HEK293 (cell line): ENCODE measurements at regions not wholly inside any gene's neighbourhood (a gene's known extent, or its start where the extent isn't known, plus 50 kb on each side); places are given as distances from the start of the nearest gene placed in this dataset.

Experiments used
- CTCF ChIA-PET: fragments of 350-600 bp; formaldehyde crosslinking; extraction: SDS; loops from one replicate; lab custom pipeline; 2021; ENCODE audit warnings: antibody characterized with exemption; lab: Yijun Ruan, JAX
- POLR2A ChIA-PET: fragments of 300-600 bp; formaldehyde crosslinking; extraction: SDS; loops from one replicate; lab custom pipeline; 2020; ENCODE audit warnings: antibody characterized with exemption, inconsistent platforms; lab: Yijun Ruan, JAX
- H3K27ac ChIP-seq: fragments of 200-500 bp; sonication (Bioruptor generic); 2 replicates; pipeline ENCODE4 v1.5.1; 2014; ENCODE audit warnings: low read depth, low read length, control low read depth, inconsistent platforms; ENCODE audit errors: extremely low read depth
- H3K36me3 ChIP-seq, 2 experiments: fragments of 200-500 bp in 1 of 2; sonication (Bioruptor generic) in 1 of 2; 1 replicate in 1 of 2; 2 replicates in 1 of 2; pipeline ENCODE4 v1.5.1; 2014 to 2017; ENCODE audit warnings: inconsistent platforms in 2 of 2, low read length in 2 of 2; ENCODE audit not compliant: control insufficient read depth in 2 of 2, insufficient read depth in 1 of 2
- H3K4me1 ChIP-seq: fragments of 200-500 bp; sonication (Bioruptor generic); 2 replicates; pipeline ENCODE4 v1.5.1; 2014; ENCODE audit warnings: mild to moderate bottlenecking, low read length, inconsistent platforms; ENCODE audit not compliant: control insufficient read depth, insufficient read depth
- H3K4me3 ChIP-seq: 2 replicates; pipeline ENCODE4 v1.5.1; 2011; ENCODE audit warnings: low read depth, mild to moderate bottlenecking, control low read depth, low read length, moderate library complexity
- H3K9me3 ChIP-seq: fragments of 200-500 bp; sonication (Bioruptor generic); 2 replicates; pipeline ENCODE4 v1.5.1; 2014; ENCODE audit warnings: low read depth, low read length, inconsistent platforms; ENCODE audit not compliant: control insufficient read depth, insufficient read depth
- INSM2 ChIP-seq: fragments of 450-650 bp; formaldehyde crosslinking; IDR thresholded peaks from 2 replicates; pipeline ENCODE4 v1.5.1; 2016; ENCODE audit warnings: missing biosample characterization, missing genetic modification characterization
- PRDM10 ChIP-seq: fragments of 450-650 bp; formaldehyde crosslinking; IDR thresholded peaks from 2 replicates; pipeline ENCODE4 v1.5.1; 2016; ENCODE audit warnings: missing biosample characterization, missing genetic modification characterization
- WT1 ChIP-seq: fragments of 450-650 bp; formaldehyde crosslinking; IDR thresholded peaks from 2 replicates; pipeline ENCODE4 v1.5.1; 2016; ENCODE audit warnings: missing biosample characterization, missing genetic modification characterization
- ZBTB7A ChIP-seq: fragments of 450-650 bp; formaldehyde crosslinking; IDR thresholded peaks from 2 replicates; pipeline ENCODE4 v1.5.1; 2016; ENCODE audit warnings: low read depth, missing biosample characterization, missing genetic modification characterization
- ZFP69B ChIP-seq: fragments of 450-650 bp; formaldehyde crosslinking; IDR thresholded peaks from 2 replicates; pipeline ENCODE4 v1.5.1; 2016; ENCODE audit warnings: missing biosample characterization, missing genetic modification characterization
- ZNF175 ChIP-seq: fragments of 450-650 bp; formaldehyde crosslinking; IDR thresholded peaks from 2 replicates; pipeline ENCODE4 v1.5.1; 2016; ENCODE audit warnings: missing biosample characterization, missing genetic modification characterization
- ZNF223 ChIP-seq: fragments of 450-650 bp; formaldehyde crosslinking; IDR thresholded peaks from 2 replicates; pipeline ENCODE4 v1.5.1; 2016; ENCODE audit warnings: missing biosample characterization, missing genetic modification characterization
- ZNF26 ChIP-seq: fragments of 450-650 bp; formaldehyde crosslinking; IDR thresholded peaks from 2 replicates; pipeline ENCODE4 v1.5.1; 2016; ENCODE audit warnings: missing biosample characterization, missing genetic modification characterization
- ZNF266 ChIP-seq: fragments of 450-650 bp; formaldehyde crosslinking; IDR thresholded peaks from 2 replicates; pipeline ENCODE4 v1.5.1; 2016; ENCODE audit warnings: missing biosample characterization, missing genetic modification characterization, low read depth
- ZNF302 ChIP-seq: fragments of 450-650 bp; formaldehyde crosslinking; IDR thresholded peaks from 2 replicates; pipeline ENCODE4 v1.5.1; 2016; ENCODE audit warnings: missing biosample characterization, missing genetic modification characterization, low read depth
- ZNF350 ChIP-seq: fragments of 450-650 bp; formaldehyde crosslinking; IDR thresholded peaks from 2 replicates; pipeline ENCODE4 v1.5.0; 2017; ENCODE audit warnings: missing biosample characterization, mild to moderate bottlenecking, missing genetic modification characterization
- ZNF366 ChIP-seq: fragments of 450-650 bp; formaldehyde crosslinking; conservative IDR thresholded peaks from 2 replicates; pipeline ENCODE4 v1.5.1; 2016; ENCODE audit warnings: missing biosample characterization, missing genetic modification characterization
- ZNF488 ChIP-seq: fragments of 450-650 bp; formaldehyde crosslinking; IDR thresholded peaks from 2 replicates; pipeline ENCODE4 v1.5.1; 2016; ENCODE audit warnings: missing biosample characterization, missing genetic modification characterization
- ZNF501 ChIP-seq: fragments of 450-650 bp; formaldehyde crosslinking; IDR thresholded peaks from 2 replicates; pipeline ENCODE4 v1.5.1; 2016; ENCODE audit warnings: missing biosample characterization, missing genetic modification characterization
- ZNF610 ChIP-seq: fragments of 450-650 bp; formaldehyde crosslinking; IDR thresholded peaks from 2 replicates; pipeline ENCODE4 v1.5.1; 2016; ENCODE audit warnings: missing biosample characterization, missing genetic modification characterization, borderline replicate concordance
- ZNF626 ChIP-seq: fragments of 450-650 bp; sonication (Bioruptor Pico); formaldehyde crosslinking; IDR thresholded peaks from 2 replicates; pipeline ENCODE4 v1.5.1; 2018; ENCODE audit warnings: missing biosample characterization, missing genetic modification characterization, inconsistent platforms
- ZNF692 ChIP-seq: fragments of 450-650 bp; formaldehyde crosslinking; IDR thresholded peaks from 2 replicates; pipeline ENCODE4 v1.5.1; 2016; ENCODE audit warnings: missing biosample characterization, missing genetic modification characterization
- ZNF707 ChIP-seq: fragments of 450-650 bp; formaldehyde crosslinking; IDR thresholded peaks from 2 replicates; pipeline ENCODE4 v1.5.1; 2016; ENCODE audit warnings: missing biosample characterization, missing genetic modification characterization
- ZNF791 ChIP-seq: fragments of 450-650 bp; formaldehyde crosslinking; IDR thresholded peaks from 2 replicates; pipeline ENCODE4 v1.5.1; 2016; ENCODE audit warnings: missing biosample characterization, missing genetic modification characterization

GRCh38 chr19:57026476-57026875 is 93.3 kb upstream of the USP29 start (continued):
- TF ChIP-seq PRDM10 (tag by site-specific recombination), result no peak

- ChIA-PET POLR2A (no interaction called here), CTCF (no interaction called here)
- no peaks in the 10 kb centered on the region for H3K36me3 ChIP-seq
- H3K4me3 ChIP-seq, result no peak overlapping the region
- no peaks in the 10 kb centered on the region; the same call in 1 of the 2 replicates for H3K9me3 ChIP-seq
- no peaks in the 10 kb centered on the region for H3K4me1 ChIP-seq
- TF ChIP-seq ZNF175 (tag by site-specific recombination), result no peak
- no peak for TF ChIP-seq ZBTB7A (tag by site-specific recombination)
- no peak for TF ChIP-seq ZNF791 (tag by site-specific recombination)
- TF ChIP-seq ZNF610 (tag by site-specific recombination), result no peak
- TF ChIP-seq ZNF26 (tag by site-specific recombination), result no peak
- no peak for TF ChIP-seq ZNF350 (tag by site-specific recombination)
- no peak for TF ChIP-seq ZNF366 (tag by site-specific recombination)
- TF ChIP-seq ZNF223 (tag by site-specific recombination), result no peak
- no peak for TF ChIP-seq ZNF707 (tag by site-specific recombination)
- TF ChIP-seq WT1, result no peak
- no peak for TF ChIP-seq INSM2 (tag by site-specific recombination)
- TF ChIP-seq, all 188 proteins: peak for 0
- no peak overlapping the region for H3K27ac ChIP-seq
These were observed 92.4 kb upstream of the USP29 start for GRCh38 chr19:57027360-57027759.

GRCh38 chr19:57028804-57029525 is 90.8 kb upstream of the USP29 start:
- Histone ChIP-seq H3K36me3 (no peaks in the 10 kb centered on the region), H3K9me3 (peaks cover 3% of the 10 kb centered on the region; the same call in 1 of the 2 replicates), H3K4me3 (no peak overlapping the region), H3K4me1 (no peaks in the 10 kb centered on the region), H3K27ac (no peak overlapping the region)
- POLR2A ChIA-PET, result no interaction called here
- CTCF ChIA-PET, result interaction anchor here (0.5 kb wide), 1 partner anchor 1249 kb away, joined by 3 read pairs; no protein-coding TSS in a partner anchor
- TF ChIP-seq ZFP69B (no peak), ZNF501 (tag by site-specific recombination) (no peak), ZNF692 (tag by site-specific recombination) (no peak), ZNF350 (tag by site-specific recombination) (no peak), ZNF266 (tag by site-specific recombination) (no peak), ZNF626 (tag by site-specific recombination) (no peak), WT1 (no peak), ZNF302 (tag by site-specific recombination) (no peak), ZNF26 (tag by site-specific recombination) (no peak), ZNF488 (tag by site-specific recombination) (no peak)
